GM19043 (cell line): ENCODE measurements at regions not wholly inside any gene's neighbourhood (a gene's known extent, or its start where the extent isn't known, plus 50 kb on each side); places are given as distances from the start of the nearest gene placed in this dataset.

Experiments
- ATAC-seq: cut with Tn5 transposase; IDR thresholded peaks from one replicate; pipeline ENCODE4 v1.9.1; 2021; ENCODE audit warnings: low read depth; ENCODE audit not compliant: unreplicated experiment

GRCh38 chr9:84570482-84571154 lies 98.9 kb upstream of the NTRK2 start:
- no peak for ATAC-seq

DNA sequence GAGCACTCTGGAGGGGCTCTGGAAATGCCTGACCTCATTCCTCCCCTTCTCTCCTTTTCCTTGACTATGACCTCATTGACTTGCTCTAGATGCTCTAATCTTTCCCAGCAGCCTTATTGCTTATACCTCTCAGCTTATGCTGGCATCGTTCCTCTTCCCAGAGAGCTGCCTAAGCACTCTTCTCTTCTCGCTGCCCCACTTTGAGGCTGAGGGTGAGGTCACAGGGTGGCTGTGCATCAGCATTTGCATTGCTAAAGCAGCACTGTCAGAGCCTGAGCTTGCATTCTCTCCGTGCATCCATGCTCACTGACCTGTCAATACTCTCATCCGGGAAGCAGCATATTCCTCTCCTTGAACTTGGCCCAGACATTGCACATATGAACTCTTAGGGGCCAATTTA lies 96.4 kb upstream of the NTRK2 start:
- ATAC-seq: no peak

- ATAC-seq: no peak
These were observed 93.8 kb upstream of the NTRK2 start for GRCh38 chr9:84575705-84576104.

- no peak for ATAC-seq
These were observed 85.7 kb upstream of the NTRK2 start for GRCh38 chr9:84583866-84584265.

DNA sequence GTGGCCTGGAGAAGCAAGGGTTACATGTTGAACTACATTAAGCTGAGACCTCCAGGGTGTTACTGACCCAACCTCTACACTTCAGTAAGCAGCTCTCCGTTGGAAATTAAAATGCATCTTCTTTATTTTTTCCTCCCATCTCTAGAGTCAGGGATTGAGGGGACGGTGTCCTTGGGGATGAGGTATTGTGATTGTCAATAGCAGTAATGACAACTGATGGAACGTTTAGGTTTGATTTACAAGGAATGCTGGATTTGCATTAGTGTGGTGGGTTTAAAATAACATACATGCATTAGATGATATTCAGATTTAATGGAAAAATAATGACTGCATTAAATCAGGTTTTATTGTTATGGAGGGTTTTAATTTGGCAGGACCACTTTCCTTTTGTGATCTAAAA lies 82.9 kb upstream of the NTRK2 start:
- ATAC-seq: no peak

GRCh38 chr9:84587153-84587552 lies 82.4 kb upstream of the NTRK2 start:
- ATAC-seq: no peak

DNA sequence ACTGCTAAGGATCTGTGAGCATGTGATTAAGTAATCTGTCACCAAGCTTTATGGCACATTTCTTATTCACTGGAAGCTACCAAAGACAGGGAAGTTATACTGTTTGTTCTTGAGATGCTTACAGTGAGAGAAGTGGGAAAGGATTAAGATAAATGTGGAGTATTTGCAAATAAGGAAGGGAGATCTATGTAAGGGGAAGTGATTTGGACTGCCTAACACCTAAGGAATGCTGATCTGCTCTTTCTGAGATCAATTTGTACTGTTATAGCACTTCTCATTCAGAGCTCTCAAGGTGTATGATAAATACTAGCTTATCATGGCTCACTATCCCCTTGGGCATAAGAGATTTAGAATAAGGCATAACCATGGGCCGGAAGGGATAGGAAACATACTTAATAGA lies 80.0 kb upstream of the NTRK2 start:
- no peak for ATAC-seq

DNA sequence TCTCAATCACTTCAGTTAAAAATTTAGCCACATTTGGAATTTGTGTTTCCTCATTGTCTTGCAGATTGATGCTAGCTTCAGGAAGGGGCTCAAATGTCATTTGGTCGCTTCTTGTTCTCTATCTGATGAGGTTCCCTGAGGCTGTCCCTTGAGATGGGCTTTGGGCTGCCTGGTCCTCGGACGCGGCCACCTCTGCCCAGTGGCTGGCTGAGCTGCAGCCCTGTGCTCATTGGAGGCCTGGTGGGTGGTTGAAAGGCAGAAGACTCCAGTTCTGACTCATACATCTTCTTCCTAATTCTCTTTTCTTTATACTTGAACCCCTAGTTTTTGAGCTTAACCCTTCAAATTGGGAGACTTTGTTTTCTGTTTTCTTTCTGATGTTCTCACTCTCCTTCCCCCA lies 78.8 kb upstream of the NTRK2 start:
- no peak for ATAC-seq

GRCh38 chr9:84592918-84593317 lies 76.6 kb upstream of the NTRK2 start:
- ATAC-seq: no peak

DNA sequence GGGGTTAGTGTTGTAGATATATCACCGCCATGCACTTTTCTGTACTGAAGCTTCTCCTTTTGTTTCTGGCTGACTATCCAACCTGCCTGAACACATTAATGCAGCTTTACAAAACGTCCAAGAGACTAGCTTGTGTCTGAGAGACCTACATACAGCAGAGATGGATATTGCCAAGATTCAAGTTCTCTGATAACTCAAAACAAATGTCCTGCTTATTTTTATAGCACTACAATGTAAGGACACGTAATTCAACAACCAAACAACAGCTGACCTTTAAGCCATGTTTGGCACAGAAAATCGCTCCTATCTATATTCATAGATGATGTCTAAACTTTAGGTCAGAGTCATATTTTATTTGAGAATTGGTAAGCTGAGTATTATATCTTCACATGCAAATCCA lies 76.2 kb upstream of the NTRK2 start:
- no peak for ATAC-seq

DNA sequence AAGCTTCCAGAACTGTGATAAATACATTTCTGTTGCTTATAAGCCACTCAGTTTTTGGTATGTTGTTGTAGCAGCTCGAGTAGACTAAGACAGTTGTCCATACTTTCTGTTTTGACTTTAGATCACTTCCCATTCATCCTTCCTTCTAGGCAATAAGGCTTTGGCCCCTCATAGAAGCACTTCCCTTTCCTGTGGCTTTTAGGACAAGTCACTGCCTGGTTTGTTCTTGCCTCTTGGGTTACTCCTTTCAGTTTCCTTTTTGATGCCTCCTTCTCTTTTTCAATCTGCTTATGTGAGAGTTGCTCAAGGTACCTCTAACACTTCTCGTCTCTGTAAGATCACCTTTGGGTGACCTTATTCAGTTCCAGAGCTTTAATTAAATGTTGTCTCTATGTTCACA lies 72.4 kb upstream of the NTRK2 start:
- peak; percentile 94 for ATAC-seq

DNA sequence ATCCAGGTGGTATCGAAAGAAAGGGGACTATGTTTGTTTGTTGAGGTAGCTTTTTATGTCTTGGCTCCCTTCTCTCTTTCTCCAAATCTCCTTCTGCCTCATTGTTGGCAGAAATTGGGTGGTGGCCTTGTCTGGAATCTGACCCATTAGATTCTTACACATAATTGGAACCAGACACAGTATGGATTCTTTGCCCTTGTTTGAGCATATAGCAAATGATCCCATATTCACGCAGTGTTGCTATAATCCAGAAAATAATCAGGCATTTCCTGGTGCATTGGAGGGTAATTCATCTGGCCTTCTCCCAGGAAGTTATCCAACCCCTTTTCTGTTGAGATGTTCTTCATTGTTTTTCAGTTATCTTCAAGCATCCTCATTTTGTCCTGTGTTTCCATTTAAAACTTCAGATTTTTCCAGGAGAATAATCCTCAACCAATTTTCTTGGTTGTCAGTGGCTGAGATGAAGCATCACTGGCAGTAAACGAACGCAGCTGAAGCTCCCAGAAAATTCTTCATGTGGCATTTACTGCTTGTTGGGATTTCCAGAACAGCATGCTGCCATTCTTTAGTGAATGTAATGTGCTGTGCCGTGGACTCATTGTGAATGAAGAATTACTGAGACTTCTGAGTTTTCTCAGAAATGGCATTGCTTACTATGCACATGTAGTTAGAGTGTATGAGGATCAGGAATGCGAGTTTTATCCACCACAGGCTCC lies 70.5 kb upstream of the NTRK2 start:
- no peak for ATAC-seq

GRCh38 chr9:84600739-84601138 lies 68.8 kb upstream of the NTRK2 start:
- ATAC-seq: no peak

GRCh38 chr9:84604223-84604622 lies 65.3 kb upstream of the NTRK2 start:
- no peak for ATAC-seq

DNA sequence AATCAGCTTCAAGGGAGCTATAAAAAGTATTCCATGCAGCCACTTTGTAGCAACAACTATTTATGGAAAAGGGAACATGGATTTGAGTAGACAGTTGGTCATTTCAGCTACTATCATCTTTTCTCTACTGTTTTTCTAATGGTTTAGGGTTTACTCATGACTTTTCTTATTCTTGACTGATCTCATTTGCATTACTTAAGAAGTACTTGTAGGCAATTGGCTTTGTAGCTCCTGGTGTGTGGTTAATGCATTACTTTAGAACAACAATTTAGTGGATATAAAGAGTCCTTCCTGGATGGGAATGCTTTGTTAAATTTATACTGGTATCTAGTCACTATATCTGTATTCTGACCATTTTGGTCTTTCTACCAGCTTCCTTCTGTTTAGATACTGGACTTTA lies 59.8 kb upstream of the NTRK2 start:
- ATAC-seq: no peak

DNA sequence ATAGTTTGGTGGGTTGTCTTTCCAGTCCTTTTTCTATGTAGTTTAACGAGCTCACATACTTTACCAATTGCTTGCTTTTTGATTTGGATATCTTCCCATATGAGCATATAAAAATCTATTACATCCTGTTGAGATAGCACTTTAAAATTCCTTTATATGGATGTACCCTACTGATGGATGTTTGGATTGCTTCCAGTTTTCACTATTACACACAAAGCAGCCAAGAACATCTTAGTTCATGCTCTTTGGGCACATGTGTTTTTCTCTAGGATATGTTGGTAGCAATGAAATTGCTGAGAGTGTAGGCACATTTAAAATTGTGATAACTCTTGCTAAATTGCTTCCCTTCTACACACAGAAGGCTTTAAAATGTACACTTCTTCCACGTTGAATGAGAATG lies 56.1 kb upstream of the NTRK2 start:
- ATAC-seq: no peak

- no peak for ATAC-seq
These were observed 54.0 kb upstream of the NTRK2 start for GRCh38 chr9:84615544-84615943.

DNA sequence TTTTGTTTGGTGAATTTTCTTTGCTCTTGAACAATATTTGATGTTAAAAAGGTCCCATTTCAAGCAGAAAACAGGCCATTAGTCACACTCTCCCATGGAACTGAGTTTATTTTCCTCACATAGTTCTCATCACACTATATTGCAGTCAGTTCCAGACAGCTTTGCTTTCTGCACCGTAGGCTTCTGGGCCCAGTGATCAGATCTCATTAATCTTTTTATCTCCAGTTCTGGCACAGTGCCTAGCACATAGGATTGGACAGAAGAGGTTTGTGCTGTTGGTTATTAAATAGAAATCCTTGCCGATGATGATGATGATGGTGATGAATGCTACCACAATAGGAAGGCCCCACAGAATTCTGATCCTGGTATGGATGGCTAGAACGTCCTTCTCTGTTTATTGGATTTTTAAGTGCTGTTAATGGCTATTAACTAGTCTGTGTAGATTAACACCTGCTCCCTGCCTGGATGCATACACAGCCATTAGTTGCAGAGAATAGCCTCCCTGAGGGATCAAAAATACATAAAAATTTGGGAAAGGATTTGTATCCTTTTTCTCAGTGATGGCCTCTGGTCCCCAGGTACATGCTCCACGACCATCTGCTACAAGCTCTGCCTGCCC lies 52.0 kb upstream of the NTRK2 start:
- ATAC-seq: no peak
